RWPE1 (cell line): ENCODE measurements at regions not wholly inside any gene's neighbourhood (a gene's known extent, or its start where the extent isn't known, plus 50 kb on each side); places are given as distances from the start of the nearest gene placed in this dataset.
"Not testable (repeated sequence)": the region's sequence is repeated elsewhere in the genome, so short reads cannot be mapped to it uniquely, and the experiment has no call there.

Source experiments
- CTCF ChIA-PET: fragments of 350-600 bp; sonication (Branson Sonifier 250); formaldehyde crosslinking; extraction: SDS; loops from one replicate; lab custom pipeline; 2021; lab: Yijun Ruan, JAX
- POLR2A ChIA-PET: fragments of 400-600 bp; formaldehyde crosslinking; extraction: SDS; loops from one replicate; lab custom pipeline; 2020; ENCODE audit warnings: antibody characterized with exemption; ENCODE audit not compliant: low non-redundant PET; lab: Yijun Ruan, JAX
- DNase-seq: peaks from one replicate; pipeline ENCODE4 v3.0.0; 2012; ENCODE audit warnings: low spot score
- H3K27ac ChIP-seq: fragments of 450-650 bp; 2 replicates; pipeline ENCODE4 v1.5.1; 2017
- CTCF ChIP-seq: fragments of 450-650 bp; conservative IDR thresholded peaks from 2 replicates; pipeline ENCODE4 v1.5.1; 2017; ENCODE audit warnings: low read depth, mild to moderate bottlenecking

DNA sequence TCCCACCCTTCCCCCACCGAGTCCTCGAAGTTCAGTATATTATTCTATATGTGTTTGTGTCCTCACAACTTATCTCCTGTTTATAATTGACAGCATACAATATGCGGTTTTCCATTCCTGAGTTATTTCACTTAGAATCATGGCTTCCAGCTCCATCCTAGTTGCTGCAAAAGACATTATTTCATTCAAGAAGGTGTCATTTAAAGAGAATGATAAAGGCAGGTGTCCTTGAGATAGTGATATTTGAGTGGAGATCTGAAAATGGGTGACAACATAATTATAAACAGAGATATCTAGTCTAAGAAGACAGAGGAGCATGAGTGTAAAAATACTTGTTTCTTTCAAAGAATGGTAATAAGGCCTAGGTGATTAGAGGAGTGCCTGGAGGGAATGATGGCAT lies 876.8 kb downstream of the SLC6A15 start:
- TF ChIP-seq CTCF: no peak
- DNase-seq: no peak
- ChIA-PET POLR2A (no interaction called here), CTCF (no interaction called here)
- no peak overlapping the region for H3K27ac ChIP-seq

DNA sequence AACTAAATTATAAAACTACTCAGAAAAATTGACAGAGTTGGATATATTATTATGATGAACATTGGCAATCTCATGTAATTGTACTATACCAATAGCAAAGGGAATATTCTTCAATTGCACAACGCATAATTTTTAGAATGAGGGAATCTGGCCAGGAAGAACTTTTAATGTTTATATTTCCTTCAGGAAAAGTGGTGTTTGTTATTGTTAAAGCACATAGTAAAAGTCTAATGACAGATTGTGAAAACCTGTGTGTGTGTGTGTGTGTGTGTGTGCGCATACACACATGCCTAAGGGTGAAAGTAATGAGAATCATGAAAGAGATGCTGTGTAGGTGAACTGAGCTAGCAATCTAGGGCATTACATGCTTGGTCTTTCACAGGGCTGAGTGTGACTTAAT lies 877.7 kb downstream of the SLC6A15 start:
- H3K27ac ChIP-seq: no peak overlapping the region
- ChIA-PET CTCF (no interaction called here), POLR2A (no interaction called here)
- no peak for DNase-seq
- no peak for TF ChIP-seq CTCF

GRCh38 chr12:84033162-84033561 lies 879.4 kb downstream of the SLC6A15 start:
- POLR2A ChIA-PET: no interaction called here
- DNase-seq: no peak
- CTCF ChIA-PET: no interaction called here
- H3K27ac ChIP-seq: no peak overlapping the region
- no peak for TF ChIP-seq CTCF

DNA sequence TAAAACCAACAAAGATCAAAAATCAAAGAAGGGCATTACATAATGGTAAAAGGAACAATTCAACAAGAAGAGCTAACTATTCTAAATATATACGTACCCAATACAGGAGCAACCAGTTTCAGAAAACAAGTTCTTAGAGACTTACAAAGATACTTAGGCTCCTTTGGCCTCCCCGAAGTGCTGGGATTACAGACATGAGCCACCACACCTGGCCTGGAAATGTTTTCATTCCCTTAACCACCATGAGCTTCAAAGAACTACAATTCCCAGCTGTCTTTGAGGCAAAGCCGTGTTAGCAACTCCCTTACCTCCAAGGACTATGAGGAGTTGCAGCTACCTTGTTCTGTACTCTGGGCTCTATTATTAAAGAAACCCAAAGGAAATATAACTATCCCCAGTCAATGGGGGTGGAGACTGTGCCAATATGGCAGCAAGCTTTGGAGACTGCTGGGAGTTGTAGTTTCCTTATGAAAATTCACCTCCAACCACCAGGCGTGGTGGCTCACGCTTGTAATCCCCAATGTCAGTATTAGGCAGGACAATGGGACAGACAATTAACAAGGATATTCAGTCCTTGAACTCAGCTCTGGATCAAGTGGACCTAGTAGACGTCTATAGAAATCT lies 893.9 kb downstream of the SLC6A15 start:
- POLR2A ChIA-PET, DNase-seq, H3K27ac ChIP-seq, CTCF ChIA-PET: not testable (repeated sequence)

- no peak for DNase-seq
- CTCF ChIA-PET: interaction anchor here (0.6 kb wide), 1 partner anchor 1330 kb away, joined by 3 read pairs; no protein-coding TSS in a partner anchor
- no peak for TF ChIP-seq CTCF
Observed at GRCh38 chr12:84016956-84017355, 895.6 kb downstream of the SLC6A15 start.

GRCh38 chr12:83997423-83997822 lies 915.2 kb downstream of the SLC6A15 start:
- CTCF ChIA-PET: no interaction called here
- POLR2A ChIA-PET: no interaction called here
- TF ChIP-seq CTCF: no peak

More at GRCh38 chr12:84016956-84017355, 895.6 kb downstream of the SLC6A15 start:
- H3K27ac ChIP-seq: no peak overlapping the region
- POLR2A ChIA-PET: no interaction called here

DNA sequence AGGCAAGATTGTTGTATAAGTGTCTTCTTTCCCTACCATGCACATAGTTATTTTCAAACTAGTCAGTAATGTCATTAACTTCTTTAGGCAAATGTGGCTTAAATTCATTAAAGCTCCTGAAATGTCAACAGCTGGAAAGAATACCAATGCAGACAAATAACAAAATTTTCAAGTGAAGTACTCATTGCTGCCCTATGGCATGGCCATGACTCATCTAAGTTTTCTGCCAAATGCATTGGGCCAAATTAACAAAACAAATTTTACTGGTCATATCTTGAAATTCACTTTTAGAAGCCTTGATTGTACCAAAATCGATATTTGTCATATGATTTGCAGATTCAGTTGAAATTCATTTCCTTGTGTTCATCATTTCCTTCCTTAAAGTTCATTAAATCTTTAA lies 915.9 kb downstream of the SLC6A15 start:
- ChIA-PET CTCF (no interaction called here), POLR2A (no interaction called here)
- H3K27ac ChIP-seq: no peak overlapping the region
- TF ChIP-seq CTCF: no peak
- DNase-seq: no peak

More at GRCh38 chr12:83997423-83997822, 915.2 kb downstream of the SLC6A15 start:
- no peak overlapping the region for H3K27ac ChIP-seq
- DNase-seq: no peak
